ENCODE measurements at regions not wholly inside any gene's neighbourhood (a gene's known extent, or its start where the extent isn't known, plus 50 kb on each side); places are given as distances from the start of the nearest gene placed in this dataset.

DNA sequence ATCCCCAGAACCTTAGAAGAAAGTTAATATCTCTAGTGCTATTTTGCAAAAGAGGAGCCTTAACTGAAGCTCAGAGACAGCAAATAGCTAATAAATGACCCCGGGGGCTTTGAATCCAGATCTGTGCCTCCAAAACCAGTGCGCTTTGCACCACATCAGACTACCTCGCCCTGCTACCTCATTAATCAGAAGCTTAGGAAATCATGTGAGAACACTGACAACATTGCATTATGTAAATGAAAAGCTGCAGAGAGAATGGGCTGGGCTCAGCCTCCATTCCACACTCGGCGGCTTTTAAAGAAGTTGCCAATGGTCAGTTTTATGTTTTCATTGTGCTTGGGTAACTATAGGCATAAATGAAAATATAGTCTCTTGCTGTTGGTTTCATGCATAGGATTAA lies 54.0 kb upstream of the STMND1 start:
- DNase-seq: no peak

DNA sequence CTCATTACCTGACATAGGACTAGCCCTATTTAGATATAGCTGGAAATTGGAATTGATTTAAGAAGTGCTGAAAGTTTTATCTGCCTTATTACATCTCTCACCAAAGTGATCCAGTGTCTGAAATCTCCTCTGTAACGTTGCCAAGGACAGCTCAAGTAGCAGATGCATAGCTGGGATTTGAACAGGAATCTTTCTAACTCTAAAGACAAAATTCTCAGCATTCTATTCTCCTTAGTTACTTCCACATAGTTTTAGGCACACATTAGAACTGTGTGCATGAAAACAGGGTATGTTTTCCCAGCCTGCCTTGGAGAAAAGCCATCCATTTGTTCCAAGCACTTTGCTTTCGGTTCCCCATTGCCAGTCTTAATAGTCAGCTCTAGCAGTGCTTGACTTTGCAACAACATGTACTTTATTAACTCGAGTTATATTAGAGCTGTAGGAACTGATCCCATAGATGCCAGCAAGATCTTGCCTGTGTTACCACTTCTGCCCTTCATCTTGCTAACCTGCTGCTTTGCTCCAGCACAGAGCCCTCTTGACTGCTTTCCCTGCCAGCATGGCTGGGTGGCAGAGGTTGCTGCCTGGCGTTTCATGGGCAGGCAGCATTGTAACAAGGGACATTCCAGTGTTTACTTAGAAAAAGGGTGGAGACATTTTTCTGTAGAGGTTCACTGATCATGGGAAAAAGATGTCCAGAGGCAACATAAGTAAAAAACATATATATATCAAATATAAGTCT lies 56.1 kb upstream of the STMND1 start:
- DNase-seq: no peak

DNA sequence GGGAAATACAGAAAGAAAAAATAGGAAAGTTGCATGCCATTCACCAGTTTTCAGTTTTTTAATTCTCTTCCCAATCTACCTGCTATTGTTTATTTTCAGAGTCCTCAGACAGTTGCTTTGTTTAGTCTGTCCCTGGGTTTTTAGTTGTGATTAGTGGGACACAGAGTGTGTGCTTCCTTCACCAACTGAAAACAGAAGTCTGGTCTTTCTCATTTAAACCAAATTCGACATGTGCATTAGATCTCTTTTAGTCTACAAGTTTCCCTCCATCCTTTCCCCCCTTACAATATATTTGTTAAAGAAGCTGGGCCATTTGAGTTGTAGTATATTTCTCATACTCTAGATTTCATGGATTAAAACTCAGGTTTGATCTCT lies 58.7 kb upstream of the STMND1 start:
- no peak for DNase-seq

DNA sequence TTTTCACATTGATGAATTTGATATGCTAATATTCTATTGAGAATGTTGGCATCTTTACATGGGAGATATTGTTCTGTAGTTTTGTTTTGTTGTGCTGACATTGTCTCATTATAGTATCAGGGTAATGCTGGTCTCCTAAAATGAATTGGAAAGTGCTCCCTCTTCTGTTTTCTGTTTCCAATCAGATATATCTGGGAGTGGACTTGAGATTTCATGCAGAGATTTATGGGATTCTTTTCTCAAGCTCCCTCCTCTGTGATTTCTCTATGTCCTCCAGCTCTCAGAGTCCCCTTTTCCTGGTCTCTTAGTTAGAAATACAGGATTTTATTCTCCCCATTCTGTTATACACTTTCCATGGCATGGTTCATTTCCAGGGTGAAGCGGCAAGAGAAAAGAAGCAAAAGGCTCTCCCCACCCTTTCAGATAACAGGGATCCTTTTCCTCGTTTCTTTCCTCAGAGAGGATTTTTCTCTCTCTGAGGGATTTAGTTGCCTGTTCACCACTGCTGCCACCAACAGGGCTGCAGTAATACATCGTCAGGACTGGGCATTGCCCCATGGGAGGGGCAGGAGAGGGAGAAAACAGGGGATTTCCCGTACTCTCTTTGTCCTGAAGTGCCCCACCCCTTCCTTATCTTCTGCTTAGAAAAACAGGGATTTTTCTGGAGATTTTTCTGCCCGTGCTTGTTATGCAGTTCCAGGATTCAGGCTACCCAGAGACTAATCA lies 59.3 kb upstream of the STMND1 start:
- no peak for DNase-seq

DNA sequence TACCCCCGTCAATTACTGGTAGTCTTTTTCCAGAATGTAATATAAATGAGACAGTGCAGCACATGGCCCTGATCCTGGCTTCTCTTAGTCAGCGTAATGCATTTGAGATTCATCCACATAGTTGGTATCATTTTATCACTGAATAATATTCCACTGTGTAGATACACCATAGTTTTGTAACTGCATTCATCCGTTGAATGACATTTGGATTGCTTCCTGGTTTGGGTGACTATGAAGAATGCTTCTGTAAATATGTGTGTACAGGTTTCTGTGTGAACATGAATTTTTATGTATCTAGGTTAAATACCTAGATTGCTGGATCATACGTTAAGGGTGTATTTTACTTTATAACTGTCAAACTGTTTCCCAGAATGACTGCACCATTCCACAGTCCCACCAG lies 62.6 kb upstream of the STMND1 start:
- DNase-seq: no peak

DNA sequence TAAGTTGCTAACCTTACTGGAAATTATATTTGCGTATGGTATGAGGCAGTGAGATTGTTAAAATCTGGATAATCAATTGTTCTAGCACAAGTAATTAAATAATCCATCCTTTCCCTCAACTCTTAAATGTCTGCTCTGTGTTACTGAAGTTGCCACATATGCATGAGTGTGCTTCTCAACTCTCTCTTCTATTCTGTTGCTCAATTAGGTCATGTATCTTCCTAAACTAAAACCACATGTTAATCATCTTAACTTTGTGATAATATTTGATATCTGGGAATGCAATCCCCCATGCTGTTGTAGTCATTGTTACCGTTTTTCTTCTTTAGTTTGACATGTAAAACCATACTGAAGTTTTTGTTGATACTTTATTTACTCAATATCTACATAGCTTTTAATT lies 63.5 kb upstream of the STMND1 start:
- no peak for DNase-seq

DNA sequence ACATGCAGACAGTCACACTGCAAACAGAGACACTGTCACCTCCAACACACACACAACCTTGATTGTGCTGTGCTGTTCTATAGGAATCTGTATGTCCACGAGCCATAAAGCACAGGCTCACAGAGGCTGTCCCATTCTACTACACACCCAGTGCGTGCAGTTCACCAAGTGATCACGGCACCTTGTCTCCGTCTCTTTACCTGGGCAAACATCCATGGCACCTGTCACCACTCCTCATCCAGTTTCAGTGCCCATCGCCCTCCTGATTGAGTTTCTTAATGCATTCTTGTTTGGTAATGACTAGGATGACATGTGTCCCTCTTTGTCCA lies 65.8 kb upstream of the STMND1 start:
- no peak for DNase-seq

DNA sequence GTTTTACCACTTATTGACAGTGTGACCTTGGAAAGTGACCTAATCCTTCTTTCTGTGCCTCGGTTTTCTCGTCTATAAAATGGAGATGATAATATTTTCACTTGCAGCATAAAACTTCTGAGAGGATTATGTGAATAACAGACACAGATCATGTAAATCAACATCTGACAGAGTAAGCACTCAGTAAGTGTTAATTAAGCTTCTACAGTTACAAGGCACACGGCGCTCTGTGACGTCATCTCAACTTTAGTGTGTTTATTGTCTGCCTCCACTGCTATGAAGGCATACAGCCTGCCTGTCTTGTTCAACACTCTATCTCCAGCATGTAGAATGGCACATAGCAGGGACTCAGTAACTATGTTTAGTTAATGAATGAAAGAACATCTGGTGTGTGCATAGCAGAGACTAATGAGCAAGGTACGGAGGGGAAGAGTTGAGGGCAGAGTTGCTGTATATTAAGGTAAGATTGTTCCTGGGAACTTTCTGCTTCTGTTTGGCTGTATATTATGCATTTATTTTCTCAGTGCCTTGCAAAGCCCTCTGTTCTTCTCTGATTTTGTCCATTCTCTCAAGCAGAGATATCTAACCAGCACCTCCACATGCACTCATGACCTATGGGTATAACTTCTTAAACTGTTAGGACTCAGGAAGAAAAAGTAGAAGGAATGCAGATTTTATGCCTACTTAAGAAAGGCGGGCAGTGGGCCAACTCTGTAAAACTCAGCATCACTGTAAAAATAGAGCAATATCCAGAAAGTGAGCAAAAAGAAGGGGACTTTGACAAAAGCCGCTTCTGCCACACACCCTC lies 66.4 kb upstream of the STMND1 start:
- no peak for DNase-seq

DNA sequence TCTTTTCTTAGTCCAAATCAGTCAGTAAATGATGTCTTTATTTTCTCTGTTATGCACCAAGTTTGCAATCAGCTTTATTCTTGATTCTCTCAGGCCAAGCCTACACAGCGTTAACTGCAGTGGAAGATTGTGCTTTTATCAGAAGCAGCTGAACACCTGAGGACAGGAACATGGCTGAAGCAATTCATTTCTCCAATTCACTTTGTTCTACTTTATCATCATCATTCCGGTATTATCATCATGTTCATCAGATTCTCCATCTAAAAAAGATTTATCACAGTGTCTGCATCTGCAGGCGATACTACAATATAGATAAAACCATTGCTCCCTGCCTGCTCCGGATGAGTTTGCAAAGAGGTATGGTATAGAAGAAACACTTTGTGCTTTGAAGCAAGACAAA lies 68.1 kb upstream of the STMND1 start:
- no peak for DNase-seq

DNA sequence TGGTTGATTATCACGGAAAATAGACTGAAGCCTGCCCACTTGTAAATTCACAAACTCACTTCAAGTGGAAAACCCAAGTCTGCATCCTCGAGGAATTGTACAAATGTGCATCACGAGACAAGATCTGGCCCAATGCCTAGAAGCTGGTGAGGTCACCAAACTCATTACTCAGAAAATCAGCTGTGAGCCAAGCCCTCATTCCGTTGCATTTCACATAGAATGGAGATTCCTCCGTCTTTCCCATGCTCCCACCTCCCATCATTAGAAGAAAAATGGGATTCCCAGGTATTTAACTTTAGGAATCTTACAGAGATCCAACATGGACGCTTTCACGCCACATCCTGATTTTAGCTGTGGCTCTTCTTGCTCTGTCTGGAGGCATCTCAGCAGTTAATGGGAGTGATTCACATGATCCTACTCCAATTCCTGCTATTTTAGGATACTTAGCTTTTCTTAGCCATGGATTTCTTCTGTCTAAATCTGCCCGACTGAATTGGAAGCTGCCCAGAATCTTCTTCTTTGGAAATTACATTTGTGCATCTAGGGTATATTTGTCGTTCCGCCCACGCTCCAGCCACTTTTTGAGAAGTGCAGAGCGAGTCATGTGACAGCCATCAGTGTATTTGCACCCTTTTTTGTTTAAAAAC lies 68.7 kb upstream of the STMND1 start:
- no peak for DNase-seq

DNA sequence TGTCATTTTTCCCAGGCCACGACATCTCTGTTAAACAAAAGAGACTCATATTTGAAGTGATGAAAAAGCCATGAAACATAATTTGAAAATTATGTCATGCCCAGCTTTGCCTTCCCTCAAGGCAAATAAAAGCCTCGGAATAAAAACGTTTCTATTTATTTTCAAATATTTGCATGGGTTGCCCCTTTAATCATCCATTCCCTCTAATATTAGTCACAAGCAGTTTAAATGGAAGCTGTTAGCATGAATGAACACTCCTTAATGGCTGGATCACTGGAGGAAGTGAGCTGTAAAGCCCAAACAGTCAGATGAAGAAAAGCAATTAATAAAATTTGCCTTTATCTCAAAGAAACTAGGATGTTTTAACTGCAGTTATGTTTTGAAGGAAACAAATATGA lies 69.3 kb upstream of the STMND1 start:
- DNase-seq: no peak

DNA sequence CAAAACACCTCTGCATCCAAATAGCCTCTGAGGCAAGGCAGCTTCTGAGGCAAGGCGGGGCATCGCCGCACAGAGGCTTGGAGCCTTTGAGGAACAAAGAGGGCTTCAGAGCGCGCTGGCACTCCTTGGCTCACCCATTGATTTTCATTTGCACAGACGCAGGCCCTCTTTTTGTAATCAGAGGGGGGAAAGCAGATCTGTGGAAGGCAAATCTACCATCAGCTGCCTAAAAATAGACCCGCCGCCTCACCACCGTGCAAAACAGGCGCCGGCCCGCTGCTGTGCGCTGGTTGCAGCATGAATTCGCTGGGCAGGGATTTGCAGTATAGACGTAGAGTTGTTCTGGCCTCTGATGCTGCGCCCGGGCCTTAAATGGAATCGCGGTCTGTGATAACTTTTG lies 69.9 kb upstream of the STMND1 start:
- DNase-seq: no peak

DNA sequence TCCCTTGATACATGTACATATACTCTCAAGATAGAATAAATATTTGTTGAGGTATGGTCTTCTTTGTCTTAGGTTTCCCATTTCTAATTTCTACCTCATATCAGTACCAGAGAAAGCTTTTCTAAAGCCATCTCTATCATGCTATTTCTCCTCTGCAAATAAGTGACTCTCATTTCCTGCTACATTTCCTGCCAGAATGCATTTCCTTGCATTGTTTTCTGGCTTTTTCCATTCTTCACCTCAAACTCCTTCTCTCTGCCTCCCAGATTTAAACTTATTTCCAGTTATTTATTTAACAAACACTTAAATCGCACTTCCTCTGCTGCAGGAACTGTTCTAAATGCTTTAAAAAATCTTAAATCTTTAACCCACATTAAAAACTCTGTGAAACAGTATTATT lies 74.4 kb upstream of the STMND1 start:
- DNase-seq: no peak

DNA sequence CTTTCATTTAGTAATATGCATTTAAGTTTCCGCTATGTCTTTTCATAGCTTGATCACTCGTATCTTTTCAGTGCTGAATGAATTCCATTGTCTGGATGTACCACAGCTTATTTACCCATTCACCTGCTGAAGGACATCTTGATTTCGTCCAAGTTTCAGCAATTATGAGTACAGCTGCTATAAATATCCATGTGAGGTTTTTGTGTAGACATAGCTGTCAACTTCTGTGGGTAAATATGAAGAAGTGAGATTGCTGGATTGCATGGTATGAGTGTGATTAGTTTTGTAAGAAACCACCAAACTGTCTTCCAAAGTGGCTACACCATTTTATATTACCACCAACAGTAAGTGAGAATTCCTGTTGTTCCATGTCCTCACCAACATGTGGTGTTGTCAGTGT lies 79.2 kb upstream of the STMND1 start:
- DNase-seq: no peak

DNA sequence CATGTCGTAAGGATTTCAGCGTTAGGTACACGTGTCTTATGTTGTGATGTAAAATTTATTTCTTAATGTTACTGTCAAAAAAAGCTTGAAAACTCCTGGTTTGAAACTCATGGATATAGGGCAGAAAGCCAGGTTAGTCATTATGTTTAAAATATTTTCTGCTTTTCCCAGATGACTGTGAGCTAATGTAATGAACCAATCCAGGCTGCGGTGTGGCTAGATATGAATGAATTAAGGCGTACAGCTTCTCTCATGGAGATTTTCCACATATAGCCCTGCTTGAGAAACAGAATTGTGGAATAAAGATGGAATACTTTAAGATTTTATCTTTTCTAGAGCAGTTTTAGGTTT lies 80.3 kb upstream of the STMND1 start:
- DNase-seq: no peak

DNA sequence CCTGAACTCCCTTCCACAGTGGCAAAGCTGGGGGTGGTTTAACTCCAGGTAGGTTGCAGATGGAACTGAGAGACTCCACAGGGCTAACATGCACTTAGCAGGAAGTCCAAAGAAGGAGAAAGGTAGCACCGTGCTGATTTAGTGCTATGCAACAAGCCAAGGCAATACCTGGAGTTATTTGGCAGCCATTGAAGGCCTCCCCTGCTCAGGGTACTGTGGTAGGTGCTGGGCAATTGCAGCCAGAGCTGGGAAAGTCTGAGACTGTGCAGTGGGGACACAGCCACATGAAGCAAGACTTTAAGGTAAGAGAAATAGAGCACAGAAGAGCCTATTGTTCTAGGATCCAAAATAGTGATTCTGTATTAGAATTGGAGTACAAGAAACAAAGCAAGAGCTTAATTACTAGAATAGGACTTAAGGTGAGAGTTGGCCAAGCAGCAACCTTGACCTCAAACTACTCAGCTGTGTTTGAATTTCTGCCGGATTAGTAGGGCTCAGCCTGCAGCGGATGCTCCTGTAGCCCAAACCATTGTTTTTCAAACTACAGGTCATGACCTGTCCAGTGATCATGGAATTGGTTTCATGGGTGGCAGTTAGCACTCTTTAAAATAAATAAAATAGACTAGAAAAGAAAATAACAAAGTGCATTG lies 80.8 kb upstream of the STMND1 start:
- DNase-seq: no peak

DNA sequence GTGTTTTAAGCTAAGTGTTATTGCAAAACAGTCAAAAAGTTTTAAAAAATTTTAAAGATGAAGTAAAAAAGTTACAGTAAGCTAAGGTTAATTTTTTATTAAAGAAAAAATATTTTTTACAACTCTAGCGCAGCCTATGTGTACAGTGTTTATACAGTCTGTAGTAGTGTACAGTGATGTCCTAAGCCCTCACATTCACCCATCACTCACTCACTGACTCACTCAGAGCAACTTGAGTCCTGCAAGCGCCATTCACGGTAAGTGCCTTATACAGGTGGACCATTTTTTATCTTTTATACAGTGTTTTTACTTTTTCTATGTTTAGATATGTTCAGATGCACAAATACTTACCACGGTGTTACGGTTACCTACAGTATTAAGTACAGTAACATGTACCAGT lies 83.4 kb upstream of the STMND1 start:
- DNase-seq: no peak

DNA sequence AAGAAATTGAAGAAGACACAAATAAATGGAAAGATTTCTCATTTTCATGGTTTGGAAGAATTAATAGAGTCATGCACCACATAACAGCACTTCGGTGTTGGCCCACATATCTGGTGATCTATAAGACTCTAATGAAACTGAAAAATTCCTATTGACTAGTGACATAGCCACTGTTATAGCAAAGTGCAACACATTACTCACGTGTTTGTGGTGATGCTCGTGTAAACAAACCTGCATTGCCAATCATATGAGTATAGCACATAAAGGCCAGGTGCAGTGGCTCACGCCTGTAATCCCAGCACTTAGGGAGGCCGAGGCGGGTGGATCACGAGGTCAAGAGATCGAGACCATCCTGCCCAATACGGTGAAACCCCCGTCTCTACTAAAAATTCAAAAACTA lies 84.4 kb upstream of the STMND1 start:
- DNase-seq: no peak

DNA sequence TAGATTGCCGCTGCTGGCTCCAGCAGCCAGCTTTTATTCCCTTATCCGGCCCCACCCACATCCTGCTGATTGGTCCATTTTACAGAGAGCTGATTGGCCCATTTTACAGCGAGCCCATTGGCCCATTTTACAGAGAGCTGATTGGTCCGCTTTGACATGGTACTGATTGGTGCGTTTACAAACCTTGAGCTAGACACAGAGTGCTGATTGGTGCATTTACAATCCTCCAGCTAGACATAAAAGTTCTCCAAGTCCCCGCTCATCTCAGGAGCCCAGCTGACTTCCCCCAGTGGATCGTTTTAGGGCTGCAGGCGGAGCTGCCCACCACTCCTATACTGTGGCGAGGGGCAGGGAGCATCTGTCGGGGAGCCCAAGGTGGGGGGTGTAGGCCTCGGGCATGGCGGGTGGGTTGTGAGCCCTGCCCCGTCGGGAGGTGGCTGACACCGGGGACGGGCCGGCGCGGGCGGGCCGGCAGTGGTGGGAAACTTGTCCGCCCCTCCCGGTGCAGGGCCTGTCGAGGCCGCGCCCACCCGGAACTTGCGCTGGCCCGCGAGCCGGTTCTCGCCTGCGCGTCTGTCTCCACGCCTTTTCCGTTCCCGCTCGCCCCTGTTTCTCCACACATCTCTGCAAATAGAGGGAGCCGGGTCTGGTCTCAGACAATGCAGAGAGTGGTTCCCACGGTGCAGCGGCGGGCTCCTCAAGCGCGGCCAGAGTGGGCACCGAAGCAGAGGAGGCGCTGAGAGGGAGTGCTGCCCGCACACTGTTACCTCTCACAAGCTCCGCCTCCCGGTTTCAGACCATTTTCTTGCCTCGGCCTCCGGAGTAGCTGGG lies 86.1 kb upstream of the STMND1 start:
- peak; percentile 39 for DNase-seq

DNA sequence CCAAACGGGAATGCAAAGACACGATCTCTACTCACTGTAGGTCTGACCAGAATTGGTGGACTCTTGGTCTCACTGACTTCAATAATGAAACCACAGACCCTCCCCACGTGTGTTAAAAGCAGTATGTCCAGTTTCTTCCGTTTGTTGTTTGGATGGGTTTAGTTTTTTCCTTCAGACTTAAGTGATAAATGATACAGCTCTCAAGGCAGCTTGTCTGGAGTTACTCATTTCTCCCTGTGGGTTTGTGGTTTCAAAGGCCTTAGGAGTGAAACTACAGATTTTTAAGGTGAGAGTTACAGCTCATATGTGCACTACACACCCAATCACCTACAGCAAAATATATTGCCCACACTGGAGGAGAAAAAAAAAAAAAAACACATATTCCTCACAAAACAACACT lies 86.7 kb upstream of the STMND1 start:
- DNase-seq: no peak

DNA sequence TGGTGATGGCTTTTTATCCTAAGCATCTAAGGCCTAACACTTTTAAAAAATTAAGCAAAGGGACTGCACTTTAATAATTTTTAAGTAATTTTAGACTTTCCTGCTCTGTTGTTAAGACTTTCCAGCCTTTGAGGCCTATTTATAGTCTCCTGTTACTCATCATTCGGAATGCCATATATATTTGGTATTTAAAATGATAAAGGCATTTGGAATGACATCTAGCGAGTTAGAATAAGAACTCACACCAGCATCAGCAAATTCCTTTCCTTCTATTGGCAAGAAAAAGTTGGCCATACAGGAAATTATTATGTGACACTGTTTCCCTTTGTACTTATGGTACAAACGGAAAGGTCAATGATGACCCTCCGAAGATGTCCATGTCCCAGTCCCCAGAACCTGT lies 88.1 kb upstream of the STMND1 start:
- DNase-seq: no peak

All from activated gamma-delta T cell treated with Interleukin-2 at 50 U/mL for 16 hours (primary cell).